ENCODE measurements at regions not wholly inside any gene's neighbourhood (a gene's known extent, or its start where the extent isn't known, plus 50 kb on each side); places are given as distances from the start of the nearest gene placed in this dataset.
A peak's percentile ranks its signal among the peaks of the same experiment; 100 is the strongest.

DNA sequence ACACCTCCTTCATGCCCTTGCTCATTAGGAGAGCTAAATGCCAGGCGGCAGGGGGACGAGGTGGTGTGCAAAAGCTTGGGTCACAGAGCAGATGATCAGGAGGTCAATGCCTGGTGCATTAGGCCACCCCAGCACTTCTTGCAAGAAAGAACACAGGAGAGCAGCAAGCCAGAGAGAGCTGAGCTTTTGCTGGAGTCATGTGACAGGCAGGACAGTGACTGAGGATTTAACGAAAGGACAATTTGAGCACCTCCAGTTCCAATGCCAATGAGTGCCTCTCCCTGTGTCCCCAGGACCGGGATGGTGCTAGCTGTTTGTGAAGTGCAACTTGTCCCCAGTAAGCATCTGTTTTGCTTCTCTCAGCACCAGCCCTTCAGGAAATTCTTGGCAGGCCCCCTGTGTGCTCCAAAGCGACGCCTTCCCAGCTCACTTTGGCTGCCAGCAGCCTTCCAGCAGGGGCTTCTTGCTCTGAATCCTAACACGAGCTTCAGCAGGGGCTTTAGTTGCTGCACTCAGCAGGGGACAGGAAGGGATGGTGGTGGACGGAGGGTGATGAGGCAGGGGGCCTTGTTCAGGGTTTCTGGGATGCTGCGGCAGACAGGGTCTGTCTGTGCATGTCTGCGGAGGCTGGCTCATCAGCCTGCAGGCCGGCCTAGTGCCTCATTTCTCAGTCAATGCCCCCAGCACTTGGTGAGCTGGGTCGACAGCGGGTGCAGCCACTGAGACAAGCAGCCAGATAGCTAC is 368.1 kb downstream of the RPS24 start:
- DNase-seq, result no peak

DNA sequence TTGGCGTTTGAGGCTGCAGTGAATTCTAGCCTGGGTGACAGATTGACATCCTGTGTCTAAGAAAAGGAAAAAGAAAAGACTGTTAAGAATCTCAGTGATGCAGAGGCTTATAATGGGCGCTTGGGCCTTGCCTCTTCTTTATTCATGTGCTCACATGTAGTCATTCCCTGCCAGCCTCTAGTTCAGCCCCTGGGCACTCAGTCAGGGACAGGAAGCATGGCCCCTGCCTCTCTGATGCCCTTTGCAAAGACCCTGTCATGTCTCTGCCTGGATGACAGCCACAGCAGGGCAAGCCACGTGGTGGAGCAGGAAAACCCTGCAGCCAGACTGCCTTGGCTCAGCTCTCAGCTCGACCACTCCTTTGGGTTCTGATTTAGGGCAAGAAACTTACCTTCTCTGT is 368.9 kb downstream of the RPS24 start:
- DNase-seq, result no peak

DNA sequence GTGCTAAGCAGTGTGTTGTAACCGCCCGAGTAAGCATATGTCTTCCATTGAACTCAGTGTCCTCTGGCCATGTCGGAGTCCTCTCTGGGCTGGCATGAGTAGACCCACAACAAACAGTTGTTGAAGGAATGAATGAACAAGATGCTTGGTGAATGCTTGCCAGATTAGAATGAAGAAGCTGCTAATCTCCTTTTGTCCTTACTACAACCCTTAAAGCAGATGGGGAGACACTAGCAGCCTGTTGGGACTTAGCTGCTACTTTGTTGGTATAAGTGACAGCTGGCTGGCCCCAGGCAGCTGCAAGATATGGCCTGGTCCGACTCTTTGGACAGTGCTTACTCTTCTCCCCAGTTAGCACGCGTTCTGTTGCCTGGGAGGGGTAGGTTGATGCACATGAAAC is 370.1 kb downstream of the RPS24 start:
- DNase-seq, result no peak

DNA sequence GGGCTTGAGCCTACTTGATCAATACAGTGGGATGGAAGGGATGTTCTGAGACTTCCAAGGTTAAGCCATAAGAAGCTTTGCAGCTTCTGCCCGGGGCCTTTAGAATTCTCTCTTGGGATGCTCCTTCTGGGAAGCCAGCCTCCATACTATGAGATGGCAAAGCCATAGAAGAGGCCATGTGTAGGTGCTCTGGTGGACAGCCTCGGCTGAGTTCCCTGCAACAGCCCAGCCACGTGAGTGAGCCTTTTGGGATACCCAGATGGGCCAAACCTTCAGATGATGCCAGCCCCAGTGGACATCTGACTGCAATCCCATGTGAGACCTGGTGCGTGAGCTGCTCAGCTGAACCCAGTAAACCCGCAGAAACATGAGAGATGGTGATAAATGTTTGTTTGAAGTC is 370.6 kb downstream of the RPS24 start:
- no peak for DNase-seq

DNA sequence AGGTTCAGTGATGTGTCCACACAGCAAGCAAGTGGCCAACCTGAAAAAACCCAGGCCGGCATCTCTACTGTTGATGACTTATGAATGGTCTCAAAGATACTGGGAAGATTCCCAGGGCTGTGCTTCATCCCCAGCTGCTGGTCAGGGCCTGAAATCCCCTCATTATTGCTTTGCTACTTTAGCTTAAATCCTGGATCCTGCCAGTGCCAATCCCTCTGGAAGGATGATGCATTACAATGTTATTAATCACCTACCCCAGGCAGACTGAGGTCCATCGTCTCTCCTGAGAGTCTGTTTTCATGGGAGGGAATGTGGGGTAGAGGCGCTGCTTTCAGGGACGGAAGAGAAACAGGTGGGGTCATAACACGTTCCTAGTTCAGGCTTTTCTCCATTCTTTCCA is 371.6 kb downstream of the RPS24 start:
- no peak for DNase-seq

DNA sequence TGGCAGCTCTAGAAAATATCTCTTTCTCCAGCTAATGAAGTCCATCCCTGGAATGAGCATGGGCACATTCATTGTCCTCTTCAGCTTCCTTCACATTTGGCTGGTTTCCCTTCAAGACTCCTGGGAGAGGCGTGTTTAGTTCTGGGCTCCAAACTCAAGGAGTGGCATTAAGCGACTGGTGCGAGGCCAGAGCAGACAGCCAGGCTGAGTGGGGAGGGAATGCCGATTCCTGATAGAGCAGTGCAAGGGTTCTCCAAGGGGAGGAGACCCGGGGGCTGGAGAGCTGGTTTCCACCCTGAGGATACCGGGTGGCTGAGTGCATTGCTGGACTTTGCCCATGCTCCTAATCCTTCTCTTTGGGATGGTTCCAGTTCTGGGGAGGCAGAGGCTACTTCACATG is 372.1 kb downstream of the RPS24 start:
- no peak for DNase-seq

GRCh38 chr10:78406648-78407008 is 373.0 kb downstream of the RPS24 start:
- DNase-seq, result no peak

- DNase-seq, result peak; percentile 73
Measured at GRCh38 chr10:78407009-78407711, 373.5 kb downstream of the RPS24 start.

DNA sequence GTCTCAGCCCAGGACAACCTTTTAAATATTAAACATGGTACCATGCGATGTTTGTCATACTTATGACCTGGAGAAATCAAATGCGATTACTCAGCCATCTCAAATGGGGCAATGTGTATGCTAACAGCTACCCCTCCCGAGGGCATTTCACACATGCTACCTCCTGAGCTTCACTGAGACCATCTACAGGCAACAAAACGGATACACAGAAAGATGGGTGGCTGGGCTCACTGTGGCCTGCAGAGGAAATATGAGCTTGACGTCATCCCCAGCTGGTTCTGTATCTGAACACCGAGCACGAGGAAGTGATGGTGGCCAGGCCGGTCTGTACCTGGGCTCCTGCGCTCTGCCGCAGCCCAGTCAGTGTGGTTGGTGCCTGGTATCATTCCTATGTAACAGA is 374.3 kb downstream of the RPS24 start:
- DNase-seq, result no peak

DNA sequence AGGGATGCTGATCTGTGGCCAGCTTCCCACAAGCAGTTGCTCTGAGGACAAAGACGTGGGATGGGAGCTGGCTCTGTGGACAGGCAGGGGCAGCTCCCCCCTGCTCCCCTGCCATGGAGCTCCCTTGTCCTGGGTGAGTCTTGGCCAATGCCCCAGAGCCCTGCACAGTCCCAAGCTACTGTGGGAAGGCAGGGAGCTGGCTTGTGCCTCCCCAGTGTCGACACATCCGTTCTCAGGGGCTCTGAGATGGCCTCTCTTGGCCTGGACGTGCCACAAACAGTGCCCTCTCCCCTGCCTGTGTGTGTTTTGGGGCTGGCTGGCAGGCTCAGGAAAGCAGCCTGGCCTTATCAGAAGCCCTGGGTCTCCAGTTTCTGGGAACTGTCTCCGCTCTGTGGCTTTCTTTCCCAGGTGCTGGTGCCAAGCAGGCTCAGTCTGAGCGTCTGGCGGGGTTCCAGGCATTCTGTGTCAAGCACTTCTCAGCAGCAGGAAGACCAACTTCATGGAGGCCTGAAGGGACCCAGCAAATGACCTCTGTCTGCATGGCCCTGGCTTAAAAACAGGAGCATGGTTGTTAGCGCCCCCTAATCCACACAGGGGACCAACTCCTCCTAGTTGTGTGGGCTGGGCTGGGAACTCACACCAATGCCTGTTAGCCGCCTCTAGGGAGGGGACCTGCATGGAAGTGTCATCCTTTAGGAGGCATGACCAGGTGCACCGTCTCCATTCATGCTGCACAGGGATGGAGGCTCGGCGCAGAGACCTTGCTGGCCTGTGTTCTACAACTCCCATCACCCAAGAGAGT is 375.2 kb downstream of the RPS24 start:
- no peak for DNase-seq

DNA sequence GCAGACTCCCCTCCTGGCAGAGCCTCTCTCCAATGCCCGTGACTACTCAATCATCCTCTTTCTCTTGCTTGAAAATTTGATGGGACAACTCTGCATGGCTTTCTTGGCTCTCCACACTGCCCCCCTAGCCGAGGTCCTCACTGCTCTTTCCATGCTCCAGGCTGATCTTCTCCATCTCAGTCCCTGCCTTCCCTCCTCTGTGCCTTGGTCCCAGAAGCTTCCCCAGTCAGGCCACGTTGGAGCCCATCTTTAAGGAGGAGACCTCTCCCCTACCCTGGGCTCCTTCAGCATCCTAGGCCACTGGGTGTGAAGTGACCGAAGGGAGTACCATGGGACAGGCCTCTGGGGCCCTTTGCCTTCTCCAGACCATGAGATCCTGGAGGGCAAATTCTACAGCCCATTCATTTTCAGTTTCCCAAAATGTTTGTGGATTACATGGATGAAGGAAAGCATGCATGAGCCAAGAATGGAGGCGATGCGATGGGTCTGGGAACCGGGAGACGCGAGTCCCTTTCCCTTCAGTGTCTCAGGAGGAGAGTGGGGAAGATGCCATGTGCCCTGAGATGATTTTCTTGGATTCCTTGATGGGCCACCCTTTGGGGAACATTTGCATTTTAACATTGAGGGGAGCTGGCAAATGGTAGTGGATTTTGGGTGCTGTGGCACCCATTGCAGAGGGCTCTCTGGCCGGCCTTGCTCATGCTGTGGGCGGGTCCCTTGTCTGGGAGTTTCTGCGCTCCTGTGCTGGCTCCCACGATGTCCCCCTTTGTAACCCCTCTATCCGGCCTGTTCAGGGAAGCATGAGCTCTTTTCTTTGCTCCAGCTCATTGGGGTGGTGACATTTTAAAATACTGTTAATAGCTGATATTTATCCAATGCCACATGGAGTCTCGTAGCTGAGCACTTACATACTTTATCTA is 376.6 kb downstream of the RPS24 start:
- no peak for DNase-seq

GRCh38 chr10:78411716-78412115 is 378.1 kb downstream of the RPS24 start:
- no peak for DNase-seq

DNA sequence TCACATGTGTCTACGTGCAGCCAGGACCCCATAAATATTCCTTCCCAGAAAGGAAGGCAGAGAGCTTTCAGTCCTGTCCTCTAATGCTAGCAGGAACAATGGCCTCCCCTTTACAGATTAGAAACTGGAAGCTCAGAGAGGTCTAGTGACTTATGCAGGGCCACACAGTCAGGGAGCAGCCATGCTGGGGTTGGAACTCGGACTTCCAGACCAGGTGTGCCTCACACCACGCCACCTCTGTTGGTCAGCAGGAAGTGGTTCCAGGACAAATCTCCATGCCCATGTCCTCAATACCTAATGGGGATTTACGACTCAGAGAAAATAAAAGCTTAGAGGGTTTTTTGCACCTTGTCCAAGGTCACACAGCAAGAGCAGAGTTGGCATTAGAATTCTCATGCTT is 378.9 kb downstream of the RPS24 start:
- DNase-seq, result no peak

DNA sequence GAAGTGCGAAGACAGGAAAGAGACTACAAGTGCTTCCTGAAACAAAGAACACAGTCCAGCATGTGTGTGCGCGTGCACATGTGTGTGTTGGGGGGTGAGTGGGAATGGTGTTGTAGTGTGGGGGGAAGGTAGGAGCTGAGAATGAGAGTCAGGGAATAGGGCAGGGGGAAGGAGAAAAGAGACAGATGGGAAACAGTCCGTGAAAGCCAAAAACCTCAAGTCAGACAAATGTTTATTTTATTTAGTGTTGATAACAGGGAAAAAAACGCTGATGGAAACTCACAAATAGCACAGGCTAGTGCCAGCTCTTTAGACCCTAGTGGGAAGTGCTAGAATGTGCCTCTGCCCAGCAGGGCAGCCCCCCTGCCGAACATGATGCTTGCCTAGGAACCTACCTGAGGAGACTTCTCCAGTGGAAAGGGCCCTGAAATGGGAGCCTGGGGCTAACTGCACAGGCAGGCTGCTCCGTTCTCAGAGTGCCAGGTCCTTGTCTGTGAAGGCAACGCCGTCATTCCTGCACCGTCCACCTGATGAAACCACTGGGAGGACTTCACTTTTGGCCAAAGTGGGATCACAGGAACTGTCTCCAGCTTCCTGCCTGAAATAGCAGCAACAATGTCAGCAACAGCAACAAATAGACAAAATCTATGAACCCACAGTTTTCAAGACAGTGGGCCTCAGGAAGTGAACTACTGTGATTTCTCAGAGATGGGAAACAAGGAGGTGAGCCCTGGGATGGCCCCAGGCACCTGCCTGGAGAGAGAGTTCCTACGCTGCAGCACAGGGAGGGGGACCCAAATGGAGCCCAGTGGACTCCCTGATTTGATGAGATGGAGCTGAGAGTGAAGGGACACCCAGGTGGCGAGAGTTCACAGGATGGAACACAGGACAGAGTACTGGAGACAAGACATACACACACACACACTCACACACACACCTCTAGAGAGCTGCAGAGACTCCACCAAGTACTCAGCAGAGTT is 379.7 kb downstream of the RPS24 start:
- DNase-seq, result no peak

DNA sequence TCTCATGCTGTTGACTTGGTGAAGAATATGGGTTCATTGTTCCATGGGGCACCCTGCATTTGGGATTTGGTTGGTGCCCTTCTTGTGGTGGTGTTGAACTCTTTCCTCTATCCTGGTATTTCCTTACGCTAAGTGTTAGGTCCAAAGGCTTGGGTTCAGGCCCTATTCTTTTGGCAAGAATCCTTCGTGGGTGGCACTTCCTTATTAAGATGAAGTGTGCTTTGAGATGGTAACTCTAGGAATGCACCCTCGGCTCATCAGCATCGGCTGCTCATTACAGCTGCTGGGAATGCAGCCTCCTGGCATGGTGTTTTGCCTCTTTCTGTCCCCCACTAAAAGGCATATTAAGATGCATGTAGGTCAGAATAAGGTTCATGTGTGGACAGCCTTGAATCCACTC is 380.7 kb downstream of the RPS24 start:
- no peak for DNase-seq

DNA sequence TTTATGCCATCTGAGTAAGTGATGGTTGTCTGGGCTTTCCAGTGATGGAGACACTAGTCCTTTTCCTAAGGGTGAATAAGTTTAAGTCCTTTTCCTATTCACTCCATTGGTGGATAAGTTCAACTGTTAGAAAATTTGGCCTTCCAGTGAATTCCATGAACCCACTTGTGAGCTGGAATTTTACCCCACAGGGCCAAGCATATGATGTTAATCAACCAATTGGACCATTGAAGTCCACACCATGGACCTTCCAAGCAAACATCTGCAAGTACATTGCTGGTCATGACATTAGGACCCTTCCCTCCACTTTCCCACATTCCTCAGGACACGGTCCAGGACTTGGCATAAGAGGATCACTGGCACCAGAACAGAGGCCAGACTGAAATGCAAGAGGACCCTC is 381.4 kb downstream of the RPS24 start:
- no peak for DNase-seq

GRCh38 chr10:78416031-78417011 is 382.7 kb downstream of the RPS24 start:
- no peak for DNase-seq

DNA sequence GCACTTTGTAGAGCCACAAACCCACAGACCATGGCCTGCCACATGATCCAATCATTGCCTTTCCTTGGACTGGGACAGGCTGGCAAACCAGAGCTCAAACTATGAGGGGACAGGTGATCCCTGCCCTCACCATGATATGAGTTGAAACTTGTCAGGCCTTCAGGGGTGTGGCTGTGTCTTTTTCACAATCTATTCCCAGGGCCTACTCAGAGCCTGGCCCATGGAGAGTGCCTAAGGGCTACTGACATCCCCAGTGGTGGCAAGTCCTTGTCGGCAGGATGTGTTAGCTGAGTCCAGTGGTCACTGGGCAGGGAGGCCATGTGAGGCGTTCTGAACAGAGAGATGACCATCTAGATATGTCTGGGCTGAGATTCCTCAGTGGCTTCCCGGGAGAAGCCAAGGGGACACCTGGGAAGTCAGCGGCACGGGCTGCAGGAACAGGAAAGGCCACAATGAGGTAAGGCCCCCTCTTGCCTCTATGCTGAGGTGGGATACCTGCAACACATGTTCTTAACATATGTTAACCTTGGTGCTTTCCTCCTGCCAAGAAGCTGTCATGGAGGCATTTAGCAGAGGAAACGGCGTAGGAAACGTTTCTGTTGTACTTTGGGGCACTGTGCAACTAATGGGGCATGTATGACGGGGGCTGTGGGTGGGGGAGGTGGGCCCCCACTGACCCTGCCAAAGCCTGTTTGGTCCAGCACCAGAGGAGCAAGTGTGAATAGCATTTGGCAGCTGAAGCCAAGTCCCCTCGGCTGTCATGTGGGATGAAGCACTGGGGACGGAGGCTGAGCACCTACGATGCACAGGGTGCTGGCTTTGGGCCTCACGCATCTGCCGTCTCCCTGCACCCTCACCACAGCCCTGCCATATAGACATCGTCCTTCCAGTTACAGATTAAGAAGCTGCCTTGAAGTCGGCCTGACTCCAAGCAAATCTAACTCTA is 384.0 kb downstream of the RPS24 start:
- DNase-seq, result no peak

All from activated CD4-positive, CD25-positive, alpha-beta regulatory T cell treated with anti-CD3 and anti-CD28 coated beads, Interleukin-2, amount 50 U/mL, for 72 hours (primary cell).